ENCODE measurements at regions not wholly inside any gene's neighbourhood (a gene's known extent, or its start where the extent isn't known, plus 50 kb on each side); places are given as distances from the start of the nearest gene placed in this dataset.

DNA sequence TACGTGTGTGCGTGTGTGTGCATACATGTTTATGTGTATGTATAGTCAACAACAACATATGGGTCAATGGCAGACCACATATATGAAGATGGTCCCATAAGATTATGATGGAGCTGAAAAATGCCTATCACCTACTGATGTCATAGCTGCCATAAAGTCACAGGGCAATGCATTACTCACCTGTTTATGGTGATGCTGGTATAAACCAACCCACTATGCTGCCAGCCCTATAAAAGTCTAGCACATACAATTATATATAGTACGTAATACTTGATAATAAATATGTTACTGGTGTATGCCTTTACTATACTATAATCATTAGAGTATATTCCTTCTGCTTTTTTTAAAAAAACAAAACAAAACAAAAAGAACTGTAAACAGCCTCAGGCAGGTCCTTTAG is 148.4 kb upstream of the ARID1B start:
- H3K9me3 ChIP-seq = no peaks in the 10 kb centered on the region
- no peaks in the 10 kb centered on the region for H3K4me1 ChIP-seq
- no peaks in the 10 kb centered on the region for H3K27me3 ChIP-seq
- DNase-seq (ENCODE audit: low spot score in 2 of 2) = no peak
- H3K4me3 ChIP-seq = no peak overlapping the region
- intact Hi-C loops (cut with DNase I) = no loop called here
- H3K27ac ChIP-seq = no peak overlapping the region
- no peaks in the 10 kb centered on the region for H3K36me3 ChIP-seq
- TF ChIP-seq, protein P1, sequence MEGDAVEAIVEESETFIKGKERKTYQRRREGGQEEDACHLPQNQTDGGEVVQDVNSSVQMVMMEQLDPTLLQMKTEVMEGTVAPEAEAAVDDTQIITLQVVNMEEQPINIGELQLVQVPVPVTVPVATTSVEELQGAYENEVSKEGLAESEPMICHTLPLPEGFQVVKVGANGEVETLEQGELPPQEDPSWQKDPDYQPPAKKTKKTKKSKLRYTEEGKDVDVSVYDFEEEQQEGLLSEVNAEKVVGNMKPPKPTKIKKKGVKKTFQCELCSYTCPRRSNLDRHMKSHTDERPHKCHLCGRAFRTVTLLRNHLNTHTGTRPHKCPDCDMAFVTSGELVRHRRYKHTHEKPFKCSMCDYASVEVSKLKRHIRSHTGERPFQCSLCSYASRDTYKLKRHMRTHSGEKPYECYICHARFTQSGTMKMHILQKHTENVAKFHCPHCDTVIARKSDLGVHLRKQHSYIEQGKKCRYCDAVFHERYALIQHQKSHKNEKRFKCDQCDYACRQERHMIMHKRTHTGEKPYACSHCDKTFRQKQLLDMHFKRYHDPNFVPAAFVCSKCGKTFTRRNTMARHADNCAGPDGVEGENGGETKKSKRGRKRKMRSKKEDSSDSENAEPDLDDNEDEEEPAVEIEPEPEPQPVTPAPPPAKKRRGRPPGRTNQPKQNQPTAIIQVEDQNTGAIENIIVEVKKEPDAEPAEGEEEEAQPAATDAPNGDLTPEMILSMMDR (IDR thresholded peaks at IDR 0.05) = no peak

DNA sequence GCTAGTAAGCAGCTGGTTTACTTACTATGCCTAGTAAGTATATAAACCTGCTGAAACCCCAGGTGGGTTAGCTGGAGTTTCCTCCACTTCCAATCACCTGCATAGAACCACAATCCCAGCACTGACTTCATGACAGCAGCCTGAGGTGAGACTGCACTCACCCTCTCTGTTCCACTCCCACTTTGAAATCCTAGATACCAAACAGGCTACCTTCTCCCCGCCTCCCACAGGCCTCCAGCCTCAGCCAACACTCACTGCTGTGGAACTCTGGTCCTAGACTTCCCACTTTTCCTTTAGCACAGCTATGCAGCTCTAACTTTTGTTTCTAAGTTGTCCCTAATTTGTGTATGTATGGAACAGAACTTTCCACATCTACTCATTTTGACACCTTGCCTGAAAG is 149.7 kb upstream of the ARID1B start:
- Histone ChIP-seq H3K27me3 (no peaks in the 10 kb centered on the region), H3K4me3 (no peak overlapping the region), H3K36me3 (no peaks in the 10 kb centered on the region), H3K9me3 (no peaks in the 10 kb centered on the region), H3K27ac (no peak overlapping the region), H3K4me1 (no peaks in the 10 kb centered on the region)
- intact Hi-C loops (cut with DNase I) = no loop called here
- TF ChIP-seq, protein P1 (IDR thresholded peaks at IDR 0.05) = no peak
- no peak for DNase-seq (ENCODE audit: low spot score in 2 of 2)

DNA sequence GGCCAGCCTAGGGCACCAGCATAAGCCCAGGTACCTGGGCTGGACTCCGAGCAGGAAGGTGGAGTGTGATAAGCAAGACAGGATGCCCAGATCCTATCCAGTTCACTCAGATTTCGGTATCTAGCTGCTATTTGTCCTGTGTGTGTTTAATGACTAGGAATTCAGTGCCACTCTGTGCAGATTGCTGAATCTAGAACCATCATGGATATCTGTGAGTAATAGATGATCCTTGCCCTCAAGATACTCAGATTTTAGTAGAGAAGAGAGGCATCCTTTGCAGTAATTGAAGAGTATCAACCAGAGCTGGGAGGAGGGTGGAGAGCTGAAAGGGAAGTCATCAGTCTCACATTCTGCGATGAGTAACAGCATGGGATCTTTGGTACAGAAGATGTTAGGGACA is 155.0 kb upstream of the ARID1B start:
- Histone ChIP-seq H3K27ac (no peak overlapping the region), H3K27me3 (no peaks in the 10 kb centered on the region), H3K4me1 (no peaks in the 10 kb centered on the region), H3K9me3 (no peaks in the 10 kb centered on the region), H3K4me3 (no peak overlapping the region), H3K36me3 (no peaks in the 10 kb centered on the region)
- intact Hi-C loops (cut with DNase I) = no loop called here
- TF ChIP-seq, protein P1 (IDR thresholded peaks at IDR 0.05) = no peak
- DNase-seq (ENCODE audit: low spot score in 2 of 2) = no peak

GRCh38 chr6:156620331-156620730 is 156.8 kb upstream of the ARID1B start:
- Histone ChIP-seq H3K4me3 (no peak overlapping the region), H3K4me1 (no peaks in the 10 kb centered on the region), H3K27ac (no peak overlapping the region), H3K9me3 (no peaks in the 10 kb centered on the region), H3K27me3 (no peaks in the 10 kb centered on the region), H3K36me3 (no peaks in the 10 kb centered on the region)
- intact Hi-C loops (cut with DNase I) = no loop called here
- DNase-seq (ENCODE audit: low spot score in 2 of 2) = no peak
- TF ChIP-seq, protein P1 (IDR thresholded peaks at IDR 0.05) = no peak

DNA sequence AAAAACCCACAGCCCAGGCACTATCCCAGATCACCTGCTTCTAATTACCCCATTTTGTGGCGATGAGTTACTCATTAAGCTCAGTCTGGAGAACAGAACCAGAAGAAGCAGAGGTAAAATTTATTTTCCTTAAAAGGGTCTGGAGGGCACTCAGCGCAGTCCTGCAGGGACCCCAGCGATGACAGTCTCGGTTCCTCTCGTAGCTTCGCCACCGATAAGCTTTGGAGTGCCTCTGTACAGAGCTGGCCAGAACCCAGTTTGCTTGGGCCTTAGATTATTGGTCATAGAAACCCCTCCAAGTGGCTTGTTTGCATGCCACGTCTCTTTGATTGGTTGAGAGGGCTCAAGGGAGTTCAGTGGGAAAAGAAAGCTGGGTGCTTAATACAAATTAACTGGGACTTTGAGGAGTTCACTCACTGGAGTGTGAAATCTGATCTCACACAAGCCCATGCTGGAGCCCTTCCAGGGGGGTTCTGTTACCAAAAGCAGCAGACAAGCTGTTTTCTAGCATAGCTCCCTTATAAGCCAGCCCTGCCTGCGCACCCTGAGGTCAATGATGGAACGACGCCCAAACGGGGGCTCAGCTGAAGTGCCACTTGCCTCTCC is 158.5 kb upstream of the ARID1B start:
- Histone ChIP-seq H3K9me3 (no peaks in the 10 kb centered on the region), H3K4me3 (no peak overlapping the region), H3K36me3 (no peaks in the 10 kb centered on the region), H3K27ac (no peak overlapping the region), H3K27me3 (no peaks in the 10 kb centered on the region), H3K4me1 (no peaks in the 10 kb centered on the region)
- TF ChIP-seq, protein P1 (IDR thresholded peaks at IDR 0.05) = no peak
- intact Hi-C loops (cut with DNase I) = no loop called here
- DNase-seq (ENCODE audit: low spot score in 2 of 2) = no peak

- TF ChIP-seq, protein P1 (IDR thresholded peaks at IDR 0.05) = no peak
- intact Hi-C loops (cut with DNase I) = no loop called here
- H3K9me3 ChIP-seq = peaks cover 0 to 7% of the 10 kb centered on the region in 2 donors
- no peak overlapping the region for H3K27ac ChIP-seq
- no peaks in the 10 kb centered on the region for H3K4me1 ChIP-seq
- no peaks in the 10 kb centered on the region for H3K36me3 ChIP-seq
- H3K4me3 ChIP-seq = no peak overlapping the region
- H3K27me3 ChIP-seq = no peaks in the 10 kb centered on the region
- DNase-seq (ENCODE audit: low spot score in 2 of 2) = no peak
Measured at GRCh38 chr6:156617941-156618340, 159.2 kb upstream of the ARID1B start.

Data from ascending aorta (tissue), 2 donors.